ENCODE measurements at regions not wholly inside any gene's neighbourhood (a gene's known extent, or its start where the extent isn't known, plus 50 kb on each side); places are given as distances from the start of the nearest gene placed in this dataset.

- DNase-seq (ENCODE audit: low spot score) = no peak
- Histone ChIP-seq H3K36me3 (replicated peaks; ENCODE audit: insufficient read depth, low read depth) (no peaks in the 10 kb centered on the region), H3K27me3 (no peaks in the 10 kb centered on the region), H2AFZ (no peak overlapping the region), H4K20me1 (ENCODE audit: insufficient read depth, poor library complexity, severe bottlenecking) (no peaks in the 10 kb centered on the region), H3K4me2 (no peak overlapping the region), H3K4me3 (no peak overlapping the region), H3K9me2 (replicated peaks; ENCODE audit: insufficient read depth) (no peaks in the 10 kb centered on the region), H3K4me1 (ENCODE audit: insufficient read depth) (no peaks in the 10 kb centered on the region), H3K27ac (no peak overlapping the region), H3K9me3 (ENCODE audit: low read depth) (no peaks in the 10 kb centered on the region), H3K79me2 (no peaks in the 10 kb centered on the region)
- TF ChIP-seq EZH2phosphoT487 (IDR thresholded peaks at IDR 0.05; ENCODE audit: low read depth, severe bottlenecking, unreplicated experiment) (no peak), CTCF (IDR thresholded peaks at IDR 0.05; ENCODE audit: poor library complexity) (no peak), EZH2 (IDR thresholded peaks at IDR 0.05; ENCODE audit: borderline replicate concordance) (no peak)
Measured at GRCh38 chr5:164649266-164649665, 1143.8 kb downstream of the MAT2B start.

GRCh38 chr5:164650427-164650826 is 1145.0 kb downstream of the MAT2B start:
- no peak for TF ChIP-seq EZH2 (IDR thresholded peaks at IDR 0.05; ENCODE audit: borderline replicate concordance)
- TF ChIP-seq EZH2phosphoT487 (IDR thresholded peaks at IDR 0.05; ENCODE audit: low read depth, severe bottlenecking, unreplicated experiment) = no peak
- TF ChIP-seq CTCF (IDR thresholded peaks at IDR 0.05; ENCODE audit: poor library complexity) = no peak
- H3K4me1 ChIP-seq (ENCODE audit: insufficient read depth) = no peaks in the 10 kb centered on the region
- H3K27me3 ChIP-seq = no peaks in the 10 kb centered on the region
- H3K79me2 ChIP-seq = no peaks in the 10 kb centered on the region
- no peak overlapping the region for H3K27ac ChIP-seq
- H3K36me3 ChIP-seq (replicated peaks; ENCODE audit: insufficient read depth, low read depth) = no peaks in the 10 kb centered on the region
- no peak overlapping the region for H3K4me3 ChIP-seq
- H2AFZ ChIP-seq = no peak overlapping the region
- H3K9me3 ChIP-seq (ENCODE audit: low read depth) = no peaks in the 10 kb centered on the region
- H4K20me1 ChIP-seq (ENCODE audit: insufficient read depth, poor library complexity, severe bottlenecking) = no peaks in the 10 kb centered on the region
- WGBS (ENCODE audit: low lambda C conversion rate, missing lambda C conversion rate) = 92% methylated on average over 1 of the region's 1 CpG
- no peaks in the 10 kb centered on the region for H3K9me2 ChIP-seq (replicated peaks; ENCODE audit: insufficient read depth)
- H3K4me2 ChIP-seq = no peak overlapping the region
- DNase-seq (ENCODE audit: low spot score) = no peak

- Histone ChIP-seq H3K36me3 (replicated peaks; ENCODE audit: insufficient read depth, low read depth) (no peaks in the 10 kb centered on the region), H3K27me3 (no peaks in the 10 kb centered on the region), H3K4me3 (no peak overlapping the region), H3K9me2 (replicated peaks; ENCODE audit: insufficient read depth) (no peaks in the 10 kb centered on the region), H3K9me3 (ENCODE audit: low read depth) (no peaks in the 10 kb centered on the region), H3K79me2 (no peaks in the 10 kb centered on the region), H3K4me2 (no peak overlapping the region), H3K4me1 (ENCODE audit: insufficient read depth) (no peaks in the 10 kb centered on the region), H4K20me1 (ENCODE audit: insufficient read depth, poor library complexity, severe bottlenecking) (no peaks in the 10 kb centered on the region), H2AFZ (no peak overlapping the region), H3K27ac (no peak overlapping the region)
- TF ChIP-seq EZH2phosphoT487 (IDR thresholded peaks at IDR 0.05; ENCODE audit: low read depth, severe bottlenecking, unreplicated experiment) (no peak), EZH2 (IDR thresholded peaks at IDR 0.05; ENCODE audit: borderline replicate concordance) (no peak)
- no peak for DNase-seq (ENCODE audit: low spot score)
- 89% methylated on average over 7 of the region's 7 CpGs for WGBS (ENCODE audit: low lambda C conversion rate, missing lambda C conversion rate)
Measured at GRCh38 chr5:164651546-164652275, 1146.3 kb downstream of the MAT2B start.

GRCh38 chr5:164652276-164652660 is 1146.8 kb downstream of the MAT2B start:
- Histone ChIP-seq H4K20me1 (ENCODE audit: insufficient read depth, poor library complexity, severe bottlenecking) (no peaks in the 10 kb centered on the region), H3K27me3 (no peaks in the 10 kb centered on the region), H3K4me3 (no peak overlapping the region), H3K79me2 (no peaks in the 10 kb centered on the region), H3K27ac (no peak overlapping the region), H3K9me3 (ENCODE audit: low read depth) (no peaks in the 10 kb centered on the region), H3K4me1 (ENCODE audit: insufficient read depth) (no peaks in the 10 kb centered on the region), H3K36me3 (replicated peaks; ENCODE audit: insufficient read depth, low read depth) (no peaks in the 10 kb centered on the region), H3K4me2 (no peak overlapping the region), H2AFZ (no peak overlapping the region), H3K9me2 (replicated peaks; ENCODE audit: insufficient read depth) (no peaks in the 10 kb centered on the region)
- TF ChIP-seq EZH2phosphoT487 (IDR thresholded peaks at IDR 0.05; ENCODE audit: low read depth, severe bottlenecking, unreplicated experiment) (no peak), CTCF (IDR thresholded peaks at IDR 0.05; ENCODE audit: poor library complexity) (no peak), EZH2 (IDR thresholded peaks at IDR 0.05; ENCODE audit: borderline replicate concordance) (no peak)
- no peak for DNase-seq (ENCODE audit: low spot score)
- 84% methylated on average over 1 of the region's 1 CpG for WGBS (ENCODE audit: low lambda C conversion rate, missing lambda C conversion rate)

Measured in hepatocyte (in vitro differentiated cells).